ENCODE measurements at regions not wholly inside any gene's neighbourhood (a gene's known extent, or its start where the extent isn't known, plus 50 kb on each side); places are given as distances from the start of the nearest gene placed in this dataset.

GRCh38 chr12:127077262-127078045 lies 1189.5 kb upstream of the TMEM132C start:
- TF ChIP-seq CTCF (conservative IDR thresholded peaks at IDR 0.05) (no peak), ZFX (IDR thresholded peaks at IDR 0.05) (no peak)
